B cell (primary cell): ENCODE measurements at regions not wholly inside any gene's neighbourhood (a gene's known extent, or its start where the extent isn't known, plus 50 kb on each side); places are given as distances from the start of the nearest gene placed in this dataset.

Experiments
- EZH2 ChIP-seq: IDR thresholded peaks from 2 replicates; pipeline ENCODE4 v1.6.1; 2012; ENCODE audit warnings: borderline replicate concordance, low read depth, mild to moderate bottlenecking, moderate library complexity, low read length; ENCODE audit not compliant: insufficient read depth, poor library complexity, severe bottlenecking
- TF ChIP-seq, protein P1 (sequence below): fragments of 200-600 bp; IDR thresholded peaks from one replicate; pipeline ENCODE4 v1.8.0; 2022; ENCODE audit warnings: antibody characterized with exemption, mild to moderate bottlenecking

DNA sequence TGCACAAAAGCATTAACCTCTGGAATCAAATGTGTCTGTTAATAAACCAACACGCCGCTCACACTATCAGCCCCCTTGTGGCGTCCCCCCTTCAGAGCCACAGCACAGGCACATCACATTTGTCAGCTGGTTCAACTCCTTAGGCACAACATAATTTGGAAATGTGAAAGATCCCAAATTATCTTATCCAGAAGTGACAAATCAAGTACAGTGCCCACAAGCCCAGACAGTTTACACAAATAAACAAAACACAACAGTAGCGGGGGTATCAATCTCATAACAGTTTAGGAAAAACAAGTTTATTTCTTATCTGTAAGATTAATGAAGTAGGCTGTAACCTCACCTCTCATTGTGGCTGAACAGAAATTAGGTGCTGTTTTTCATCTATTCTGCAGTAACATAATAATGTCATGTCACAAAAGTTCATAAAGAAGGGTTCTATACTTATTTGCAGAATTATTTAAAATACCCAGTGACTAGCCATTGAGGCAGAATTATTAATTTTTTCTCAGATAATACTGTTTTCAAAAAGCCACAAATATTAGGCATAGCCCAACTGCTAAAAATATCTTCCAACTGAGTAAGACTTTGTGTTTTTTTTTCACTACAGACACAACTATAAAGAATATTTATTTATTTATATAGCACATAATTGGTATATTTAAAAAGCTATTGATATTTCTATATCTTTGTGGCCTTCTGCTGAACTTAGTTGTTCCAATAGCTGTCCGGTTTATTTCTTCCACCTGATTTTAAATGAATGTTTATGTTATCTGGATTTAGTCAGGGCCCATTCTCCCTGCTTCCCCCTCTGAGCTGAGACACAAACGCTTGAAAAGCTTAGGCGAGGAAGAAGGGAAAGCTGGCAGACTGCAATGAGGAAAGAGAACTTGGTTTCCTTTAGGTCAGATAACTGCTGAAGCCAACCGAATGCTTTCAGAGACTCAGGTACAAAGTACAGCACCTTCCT is 214.7 kb downstream of the QDPR start:
- TF ChIP-seq, protein P1, sequence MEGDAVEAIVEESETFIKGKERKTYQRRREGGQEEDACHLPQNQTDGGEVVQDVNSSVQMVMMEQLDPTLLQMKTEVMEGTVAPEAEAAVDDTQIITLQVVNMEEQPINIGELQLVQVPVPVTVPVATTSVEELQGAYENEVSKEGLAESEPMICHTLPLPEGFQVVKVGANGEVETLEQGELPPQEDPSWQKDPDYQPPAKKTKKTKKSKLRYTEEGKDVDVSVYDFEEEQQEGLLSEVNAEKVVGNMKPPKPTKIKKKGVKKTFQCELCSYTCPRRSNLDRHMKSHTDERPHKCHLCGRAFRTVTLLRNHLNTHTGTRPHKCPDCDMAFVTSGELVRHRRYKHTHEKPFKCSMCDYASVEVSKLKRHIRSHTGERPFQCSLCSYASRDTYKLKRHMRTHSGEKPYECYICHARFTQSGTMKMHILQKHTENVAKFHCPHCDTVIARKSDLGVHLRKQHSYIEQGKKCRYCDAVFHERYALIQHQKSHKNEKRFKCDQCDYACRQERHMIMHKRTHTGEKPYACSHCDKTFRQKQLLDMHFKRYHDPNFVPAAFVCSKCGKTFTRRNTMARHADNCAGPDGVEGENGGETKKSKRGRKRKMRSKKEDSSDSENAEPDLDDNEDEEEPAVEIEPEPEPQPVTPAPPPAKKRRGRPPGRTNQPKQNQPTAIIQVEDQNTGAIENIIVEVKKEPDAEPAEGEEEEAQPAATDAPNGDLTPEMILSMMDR, result no peak
- no peak for TF ChIP-seq EZH2
